ENCODE measurements at regions not wholly inside any gene's neighbourhood (a gene's known extent, or its start where the extent isn't known, plus 50 kb on each side); places are given as distances from the start of the nearest gene placed in this dataset.

- H3K79me2 ChIP-seq (ENCODE audit: control insufficient read depth, insufficient read depth, low read length, unreplicated experiment): no peaks in the 10 kb centered on the region
- H3K27ac ChIP-seq (ENCODE audit: low read depth, low read length): no peak overlapping the region
- no peaks in the 10 kb centered on the region for H3K4me1 ChIP-seq (ENCODE audit: control insufficient read depth, insufficient read depth, low read length, unreplicated experiment)
- H3K36me3 ChIP-seq (ENCODE audit: insufficient read depth, low read length): no peaks in the 10 kb centered on the region
- H2AFZ ChIP-seq (ENCODE audit: low read length, unreplicated experiment): no peak overlapping the region
- no peaks in the 10 kb centered on the region for H3K27me3 ChIP-seq (ENCODE audit: insufficient read depth, low read length)
- no peak overlapping the region for H3K4me3 ChIP-seq (ENCODE audit: low read depth, low read length)
Observed at GRCh38 chr2:445896-446295, 158.0 kb upstream of the ALKAL2 start.

DNA sequence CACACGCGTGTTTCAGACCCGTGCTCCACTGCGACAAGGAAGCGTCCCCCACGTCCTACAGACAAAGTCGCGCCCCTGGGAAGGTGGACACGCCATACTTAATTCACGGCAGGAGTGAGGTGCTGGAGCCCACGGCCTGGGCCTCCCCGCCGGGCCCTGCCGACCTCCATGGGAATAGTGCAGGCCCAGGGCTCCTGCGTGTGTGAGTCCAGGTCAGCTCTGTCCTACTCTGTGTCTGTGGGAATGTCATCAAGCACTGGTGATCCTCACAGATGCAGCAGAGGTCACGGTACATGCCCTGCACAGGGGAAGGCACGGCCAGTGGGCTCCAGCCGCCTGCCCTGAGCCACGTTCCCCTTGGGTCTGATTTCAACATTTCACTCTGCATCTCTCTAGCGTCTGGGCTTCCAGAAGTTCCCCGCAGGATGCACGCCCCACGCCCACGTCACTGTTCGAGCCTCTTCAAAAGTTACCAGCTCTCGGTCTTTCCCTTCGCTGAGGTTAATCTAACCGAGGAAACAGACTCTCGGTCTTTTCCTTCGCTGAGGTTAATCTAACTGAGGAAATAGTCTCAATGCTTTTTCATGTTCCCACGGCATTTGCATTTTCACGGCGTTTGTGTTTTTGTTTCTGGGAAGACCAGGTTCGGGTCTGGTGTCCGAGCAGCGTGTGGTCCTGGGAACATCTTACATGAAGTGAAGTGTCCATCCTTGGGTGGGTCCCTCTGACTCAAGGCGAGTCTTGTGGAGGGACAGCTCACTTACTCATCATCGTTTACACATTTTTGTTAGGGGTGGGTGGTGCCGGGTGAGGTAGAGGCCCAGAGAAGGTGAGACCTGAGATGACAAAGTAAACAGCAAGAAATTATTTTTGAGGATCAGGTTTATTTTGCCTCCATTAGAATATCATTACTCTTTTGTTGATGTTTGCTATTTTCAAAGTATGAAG is 157.3 kb upstream of the ALKAL2 start:
- H3K4me3 ChIP-seq (ENCODE audit: low read depth, low read length): no peak overlapping the region
- H3K27ac ChIP-seq (ENCODE audit: low read depth, low read length): no peak overlapping the region
- no peaks in the 10 kb centered on the region for H3K79me2 ChIP-seq (ENCODE audit: control insufficient read depth, insufficient read depth, low read length, unreplicated experiment)
- no peak overlapping the region for H2AFZ ChIP-seq (ENCODE audit: low read length, unreplicated experiment)
- H3K4me1 ChIP-seq (ENCODE audit: control insufficient read depth, insufficient read depth, low read length, unreplicated experiment): no peaks in the 10 kb centered on the region
- H3K36me3 ChIP-seq (ENCODE audit: insufficient read depth, low read length): no peaks in the 10 kb centered on the region
- no peaks in the 10 kb centered on the region for H3K27me3 ChIP-seq (ENCODE audit: insufficient read depth, low read length)

DNA sequence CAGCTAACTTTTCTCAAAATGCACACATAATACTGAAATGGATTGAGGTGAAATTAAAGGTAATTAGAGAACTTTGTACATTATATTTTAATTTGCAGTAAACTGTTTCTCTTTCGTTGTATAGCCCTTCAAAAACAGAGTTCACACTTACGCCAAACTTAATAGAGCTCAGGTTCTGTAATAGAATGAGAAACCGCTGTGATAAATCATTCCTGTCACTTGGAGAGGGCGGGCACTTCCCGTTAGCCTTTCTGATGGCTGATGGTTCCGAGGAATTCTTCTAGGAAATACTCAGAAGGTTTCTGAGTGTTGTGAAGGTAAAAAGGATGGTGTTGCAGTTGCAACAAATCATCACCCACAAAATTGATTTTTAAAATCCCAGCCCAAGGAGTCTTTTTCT is 155.8 kb upstream of the ALKAL2 start:
- Histone ChIP-seq H3K27ac (ENCODE audit: low read depth, low read length) (no peak overlapping the region), H3K36me3 (ENCODE audit: insufficient read depth, low read length) (no peaks in the 10 kb centered on the region), H3K27me3 (ENCODE audit: insufficient read depth, low read length) (no peaks in the 10 kb centered on the region), H3K79me2 (ENCODE audit: control insufficient read depth, insufficient read depth, low read length, unreplicated experiment) (no peaks in the 10 kb centered on the region), H3K4me1 (ENCODE audit: control insufficient read depth, insufficient read depth, low read length, unreplicated experiment) (no peaks in the 10 kb centered on the region), H3K4me3 (ENCODE audit: low read depth, low read length) (no peak overlapping the region), H2AFZ (ENCODE audit: low read length, unreplicated experiment) (no peak overlapping the region)

DNA sequence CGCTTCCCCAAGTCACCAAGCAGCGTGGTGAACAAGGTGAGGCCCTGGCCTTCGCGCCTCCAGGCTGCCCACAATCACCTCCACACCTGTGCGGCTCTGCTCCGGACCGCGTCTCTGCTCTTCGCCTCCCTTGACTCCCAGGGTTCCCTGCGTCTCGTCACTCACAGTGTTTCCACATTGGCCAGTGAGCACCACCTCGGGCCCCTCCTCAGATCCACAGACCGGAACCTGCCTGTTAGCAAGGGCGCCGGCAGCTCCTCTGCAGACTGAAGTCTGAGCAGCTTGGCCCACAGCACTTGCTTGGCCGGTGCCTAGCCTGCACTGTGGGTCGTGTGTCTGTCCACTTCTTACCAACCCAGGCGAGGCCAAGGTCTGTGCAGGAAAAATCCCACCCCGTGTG is 155.3 kb upstream of the ALKAL2 start:
- H3K4me3 ChIP-seq (ENCODE audit: low read depth, low read length): no peak overlapping the region
- H3K4me1 ChIP-seq (ENCODE audit: control insufficient read depth, insufficient read depth, low read length, unreplicated experiment): no peaks in the 10 kb centered on the region
- no peaks in the 10 kb centered on the region for H3K27me3 ChIP-seq (ENCODE audit: insufficient read depth, low read length)
- H3K36me3 ChIP-seq (ENCODE audit: insufficient read depth, low read length): no peaks in the 10 kb centered on the region
- no peak overlapping the region for H3K27ac ChIP-seq (ENCODE audit: low read depth, low read length)
- no peak overlapping the region for H2AFZ ChIP-seq (ENCODE audit: low read length, unreplicated experiment)
- no peaks in the 10 kb centered on the region for H3K79me2 ChIP-seq (ENCODE audit: control insufficient read depth, insufficient read depth, low read length, unreplicated experiment)

DNA sequence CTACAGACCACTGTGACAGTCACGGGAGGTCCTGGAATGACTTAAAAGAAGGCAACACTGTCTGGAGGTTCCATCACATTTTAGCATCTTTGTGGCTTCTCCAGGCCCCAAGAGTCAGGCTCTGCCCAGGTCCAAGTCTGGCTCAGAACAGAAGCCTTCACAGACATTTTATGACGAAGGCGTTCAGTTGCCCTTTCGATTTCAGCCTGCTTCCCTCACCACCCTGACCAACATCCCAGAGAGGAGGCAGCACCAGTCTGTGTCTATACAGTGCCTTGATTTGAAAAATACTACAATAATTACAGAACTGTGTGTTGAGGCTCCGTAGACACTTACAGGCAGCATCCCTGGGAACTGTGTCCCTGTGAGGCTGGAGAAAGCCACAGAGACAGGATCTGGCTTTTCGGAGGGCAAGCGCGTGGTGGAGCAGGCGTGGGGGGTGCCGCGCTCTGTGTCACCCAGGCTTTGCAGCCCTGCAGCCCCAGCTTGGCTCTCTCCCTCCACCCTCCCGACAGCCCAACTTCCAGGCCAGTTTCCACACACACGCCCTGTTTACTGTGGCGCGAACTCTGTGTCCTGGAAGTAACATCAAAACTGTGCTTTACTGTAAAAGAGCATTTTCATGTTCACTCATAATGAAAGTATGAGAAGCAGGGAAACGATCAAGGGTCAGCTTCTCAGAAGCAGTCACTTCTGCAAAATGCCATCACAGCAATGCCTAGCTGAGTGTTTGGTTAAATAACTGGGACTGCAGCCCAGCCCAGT is 153.5 kb upstream of the ALKAL2 start:
- Histone ChIP-seq H3K36me3 (ENCODE audit: insufficient read depth, low read length) (no peaks in the 10 kb centered on the region), H3K79me2 (ENCODE audit: control insufficient read depth, insufficient read depth, low read length, unreplicated experiment) (no peaks in the 10 kb centered on the region), H3K27me3 (ENCODE audit: insufficient read depth, low read length) (no peaks in the 10 kb centered on the region), H3K4me3 (ENCODE audit: low read depth, low read length) (no peak overlapping the region), H3K4me1 (ENCODE audit: control insufficient read depth, insufficient read depth, low read length, unreplicated experiment) (no peaks in the 10 kb centered on the region), H2AFZ (ENCODE audit: low read length, unreplicated experiment) (no peak overlapping the region), H3K27ac (ENCODE audit: low read depth, low read length) (no peak overlapping the region)

- Histone ChIP-seq H2AFZ (ENCODE audit: low read length, unreplicated experiment) (no peak overlapping the region), H3K4me3 (ENCODE audit: low read depth, low read length) (no peak overlapping the region), H3K36me3 (ENCODE audit: insufficient read depth, low read length) (no peaks in the 10 kb centered on the region), H3K27ac (ENCODE audit: low read depth, low read length) (no peak overlapping the region), H3K27me3 (ENCODE audit: insufficient read depth, low read length) (no peaks in the 10 kb centered on the region), H3K79me2 (ENCODE audit: control insufficient read depth, insufficient read depth, low read length, unreplicated experiment) (no peaks in the 10 kb centered on the region), H3K4me1 (ENCODE audit: control insufficient read depth, insufficient read depth, low read length, unreplicated experiment) (no peaks in the 10 kb centered on the region)
Observed at GRCh38 chr2:440403-440740, 152.5 kb upstream of the ALKAL2 start.

DNA sequence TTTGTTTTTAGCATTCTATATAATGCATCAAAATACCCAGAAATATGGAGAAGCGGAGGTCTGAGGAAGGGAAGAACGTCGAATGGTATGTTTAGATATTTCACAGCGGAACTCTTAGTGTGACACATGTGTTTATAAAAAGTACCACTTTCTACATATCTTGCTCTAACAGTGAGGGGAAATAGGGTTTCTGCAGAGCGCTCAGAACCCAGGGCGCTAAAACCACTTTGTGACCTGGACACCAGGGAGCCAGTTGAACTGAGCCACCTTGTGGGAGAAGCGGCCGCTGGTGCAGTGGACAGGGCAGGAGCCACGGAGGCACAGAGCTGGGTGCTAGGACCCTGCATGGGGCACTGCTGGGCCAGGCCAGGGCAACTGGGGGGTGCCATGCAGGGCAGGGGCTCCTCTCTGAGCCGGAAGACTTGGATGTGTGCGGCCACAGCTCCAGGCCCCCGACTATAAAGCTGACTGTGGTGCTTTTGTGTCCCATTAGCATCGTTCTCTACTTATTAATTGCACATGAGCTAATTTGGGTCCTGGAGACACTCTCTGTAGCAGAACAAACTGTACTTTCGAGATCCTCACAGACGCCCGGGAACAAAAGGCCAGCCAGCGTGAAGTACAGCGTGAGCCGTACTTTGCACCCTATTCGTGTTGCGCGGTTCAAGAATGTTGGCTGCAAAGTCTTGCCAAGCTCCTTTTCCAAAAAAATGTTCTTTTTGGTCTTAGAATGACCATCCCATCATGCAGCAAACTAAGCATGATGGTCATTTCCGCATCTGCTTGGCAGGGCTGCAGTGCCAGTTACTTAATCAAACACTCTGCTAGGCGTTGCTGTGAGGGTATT is 151.9 kb upstream of the ALKAL2 start:
- Histone ChIP-seq H3K79me2 (ENCODE audit: control insufficient read depth, insufficient read depth, low read length, unreplicated experiment) (no peaks in the 10 kb centered on the region), H3K27me3 (ENCODE audit: insufficient read depth, low read length) (no peaks in the 10 kb centered on the region), H3K27ac (ENCODE audit: low read depth, low read length) (no peak overlapping the region), H3K4me3 (ENCODE audit: low read depth, low read length) (no peak overlapping the region), H3K4me1 (ENCODE audit: control insufficient read depth, insufficient read depth, low read length, unreplicated experiment) (no peaks in the 10 kb centered on the region), H3K36me3 (ENCODE audit: insufficient read depth, low read length) (no peaks in the 10 kb centered on the region), H2AFZ (ENCODE audit: low read length, unreplicated experiment) (no peak overlapping the region)

DNA sequence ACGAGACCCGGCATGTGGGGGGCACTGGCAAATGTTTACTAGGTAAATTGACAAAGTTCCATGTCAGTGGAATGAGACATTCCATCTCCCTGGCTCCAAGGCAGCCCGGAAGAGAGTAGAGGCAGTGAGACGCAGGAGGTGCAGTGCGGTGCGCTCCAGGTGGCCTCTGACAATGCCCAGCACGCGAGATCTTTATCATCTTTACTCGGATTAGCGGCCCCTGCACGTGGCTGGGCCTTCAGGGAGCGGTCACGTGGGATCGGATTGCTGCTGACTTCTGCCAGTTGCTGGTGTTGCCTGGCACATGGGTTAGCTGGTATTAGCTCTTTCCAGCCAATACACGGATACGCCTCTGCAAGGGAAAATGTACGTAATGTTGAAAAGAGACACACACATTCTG is 151.2 kb upstream of the ALKAL2 start:
- Histone ChIP-seq H3K79me2 (ENCODE audit: control insufficient read depth, insufficient read depth, low read length, unreplicated experiment) (no peaks in the 10 kb centered on the region), H3K27me3 (ENCODE audit: insufficient read depth, low read length) (no peaks in the 10 kb centered on the region), H2AFZ (ENCODE audit: low read length, unreplicated experiment) (no peak overlapping the region), H3K4me3 (ENCODE audit: low read depth, low read length) (no peak overlapping the region), H3K36me3 (ENCODE audit: insufficient read depth, low read length) (no peaks in the 10 kb centered on the region), H3K4me1 (ENCODE audit: control insufficient read depth, insufficient read depth, low read length, unreplicated experiment) (no peaks in the 10 kb centered on the region), H3K27ac (ENCODE audit: low read depth, low read length) (no peak overlapping the region)

- Histone ChIP-seq H3K79me2 (ENCODE audit: control insufficient read depth, insufficient read depth, low read length, unreplicated experiment) (no peaks in the 10 kb centered on the region), H2AFZ (ENCODE audit: low read length, unreplicated experiment) (no peak overlapping the region), H3K27ac (ENCODE audit: low read depth, low read length) (no peak overlapping the region), H3K4me1 (ENCODE audit: control insufficient read depth, insufficient read depth, low read length, unreplicated experiment) (no peaks in the 10 kb centered on the region), H3K4me3 (ENCODE audit: low read depth, low read length) (no peak overlapping the region), H3K27me3 (ENCODE audit: insufficient read depth, low read length) (no peaks in the 10 kb centered on the region), H3K36me3 (ENCODE audit: insufficient read depth, low read length) (no peaks in the 10 kb centered on the region)
Observed at GRCh38 chr2:437756-438393, 150.0 kb upstream of the ALKAL2 start.

DNA sequence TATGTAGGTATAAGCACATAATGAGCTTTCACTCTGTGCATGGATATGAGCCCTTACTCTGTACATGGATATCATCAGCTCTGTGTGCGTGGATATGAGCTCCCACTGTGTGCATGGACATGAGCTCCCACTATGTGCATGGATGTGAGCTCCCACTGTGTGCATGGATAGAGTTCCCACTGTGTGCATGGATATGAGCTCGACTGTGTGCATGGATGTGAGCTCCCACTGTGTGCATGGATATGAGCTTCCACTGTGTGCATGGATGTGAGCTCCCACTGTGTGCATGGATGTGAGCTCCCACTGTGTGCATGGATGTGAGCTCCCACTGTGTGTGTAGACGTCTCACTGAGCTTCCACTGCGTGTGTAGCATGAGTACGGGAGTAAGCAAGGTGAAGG is 149.3 kb upstream of the ALKAL2 start:
- Histone ChIP-seq H3K4me1 (ENCODE audit: control insufficient read depth, insufficient read depth, low read length, unreplicated experiment) (no peaks in the 10 kb centered on the region), H3K79me2 (ENCODE audit: control insufficient read depth, insufficient read depth, low read length, unreplicated experiment) (no peaks in the 10 kb centered on the region), H3K27me3 (ENCODE audit: insufficient read depth, low read length) (no peaks in the 10 kb centered on the region), H2AFZ (ENCODE audit: low read length, unreplicated experiment) (no peak overlapping the region), H3K36me3 (ENCODE audit: insufficient read depth, low read length) (no peaks in the 10 kb centered on the region), H3K27ac (ENCODE audit: low read depth, low read length) (no peak overlapping the region), H3K4me3 (ENCODE audit: low read depth, low read length) (no peak overlapping the region)

All from ACC112 (cell line).